ENCODE measurements at regions not wholly inside any gene's neighbourhood (a gene's known extent, or its start where the extent isn't known, plus 50 kb on each side); places are given as distances from the start of the nearest gene placed in this dataset.

- TF ChIP-seq, protein P1, sequence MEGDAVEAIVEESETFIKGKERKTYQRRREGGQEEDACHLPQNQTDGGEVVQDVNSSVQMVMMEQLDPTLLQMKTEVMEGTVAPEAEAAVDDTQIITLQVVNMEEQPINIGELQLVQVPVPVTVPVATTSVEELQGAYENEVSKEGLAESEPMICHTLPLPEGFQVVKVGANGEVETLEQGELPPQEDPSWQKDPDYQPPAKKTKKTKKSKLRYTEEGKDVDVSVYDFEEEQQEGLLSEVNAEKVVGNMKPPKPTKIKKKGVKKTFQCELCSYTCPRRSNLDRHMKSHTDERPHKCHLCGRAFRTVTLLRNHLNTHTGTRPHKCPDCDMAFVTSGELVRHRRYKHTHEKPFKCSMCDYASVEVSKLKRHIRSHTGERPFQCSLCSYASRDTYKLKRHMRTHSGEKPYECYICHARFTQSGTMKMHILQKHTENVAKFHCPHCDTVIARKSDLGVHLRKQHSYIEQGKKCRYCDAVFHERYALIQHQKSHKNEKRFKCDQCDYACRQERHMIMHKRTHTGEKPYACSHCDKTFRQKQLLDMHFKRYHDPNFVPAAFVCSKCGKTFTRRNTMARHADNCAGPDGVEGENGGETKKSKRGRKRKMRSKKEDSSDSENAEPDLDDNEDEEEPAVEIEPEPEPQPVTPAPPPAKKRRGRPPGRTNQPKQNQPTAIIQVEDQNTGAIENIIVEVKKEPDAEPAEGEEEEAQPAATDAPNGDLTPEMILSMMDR (conservative IDR thresholded peaks at IDR 0.05): no peak
- no peak for DNase-seq
Observed at GRCh38 chr6:2481307-2481706, 235.9 kb upstream of the GMDS start.

GRCh38 chr6:2480267-2480966 lies 235.0 kb upstream of the GMDS start:
- H3K36me3 ChIP-seq (ENCODE audit: control insufficient read depth, insufficient read depth, low read length): no peaks in the 10 kb centered on the region

More at GRCh38 chr6:2481307-2481706, 235.9 kb upstream of the GMDS start:
- H3K9ac ChIP-seq (ENCODE audit: extremely low read depth, low read length, poor library complexity, severe bottlenecking): no peak overlapping the region
- H3K27me3 ChIP-seq (ENCODE audit: control insufficient read depth, insufficient read depth, low read length, poor library complexity, severe bottlenecking): no peaks in the 10 kb centered on the region
- Mint-ChIP-seq H3K4me3 (no peak overlapping the region), H3K27ac (no peak overlapping the region), H3K4me1 (no peaks in the 10 kb centered on the region), H3K36me3 (ENCODE audit: low read depth) (no peaks in the 10 kb centered on the region), H3K9me3 (peaks cover 20% of the 10 kb centered on the region), H3K27me3 (ENCODE audit: insufficient read depth) (no peaks in the 10 kb centered on the region)
- H3K4me3 ChIP-seq (ENCODE audit: low read length): no peak overlapping the region
- WGBS, 2 experiments (ENCODE audit: insufficient coverage in 1 of 2, insufficient read length in 1 of 2): 85 to 94% methylated on average over 3 to 4 of the region's 4 CpGs
- H3K36me3 ChIP-seq (ENCODE audit: control insufficient read depth, insufficient read depth, low read length): no peaks in the 10 kb centered on the region
- H3K9me3 ChIP-seq (ENCODE audit: control insufficient read depth, low read length): no peaks in the 10 kb centered on the region
- H3K4me1 ChIP-seq (ENCODE audit: control insufficient read depth, insufficient read depth, low read length): no peaks in the 10 kb centered on the region
- H3K27ac ChIP-seq (ENCODE audit: low read depth, low read length): no peak overlapping the region

GRCh38 chr6:2478200-2478599 lies 232.8 kb upstream of the GMDS start:
- 85 to 100% methylated on average over 3 to 9 of the region's 9 CpGs for WGBS, 2 experiments (ENCODE audit: insufficient coverage in 1 of 2, insufficient read length in 1 of 2)
- Histone ChIP-seq H3K4me3 (ENCODE audit: low read length) (no peak overlapping the region), H3K4me1 (ENCODE audit: control insufficient read depth, insufficient read depth, low read length) (no peaks in the 10 kb centered on the region), H3K9me3 (ENCODE audit: control insufficient read depth, low read length) (no peaks in the 10 kb centered on the region), H3K27me3 (ENCODE audit: control insufficient read depth, insufficient read depth, low read length, poor library complexity, severe bottlenecking) (no peaks in the 10 kb centered on the region), H3K36me3 (ENCODE audit: control insufficient read depth, insufficient read depth, low read length) (no peaks in the 10 kb centered on the region), H3K9ac (ENCODE audit: extremely low read depth, low read length, poor library complexity, severe bottlenecking) (no peak overlapping the region), H3K27ac (ENCODE audit: low read depth, low read length) (no peak overlapping the region)
- TF ChIP-seq, protein P1 (conservative IDR thresholded peaks at IDR 0.05): no peak
- DNase-seq: no peak
- no peaks in the 10 kb centered on the region for H3K4me1 Mint-ChIP-seq
- no peaks in the 10 kb centered on the region for H3K36me3 Mint-ChIP-seq (ENCODE audit: low read depth)
- H3K9me3 Mint-ChIP-seq: peaks cover 9% of the 10 kb centered on the region
- no peak overlapping the region for H3K4me3 Mint-ChIP-seq
- H3K27me3 Mint-ChIP-seq (ENCODE audit: insufficient read depth): no peaks in the 10 kb centered on the region
- no peak overlapping the region for H3K27ac Mint-ChIP-seq

More at GRCh38 chr6:2480267-2480966, 235.0 kb upstream of the GMDS start:
- Mint-ChIP-seq H3K27me3 (ENCODE audit: insufficient read depth) (no peaks in the 10 kb centered on the region), H3K4me3 (no peak overlapping the region), H3K36me3 (ENCODE audit: low read depth) (no peaks in the 10 kb centered on the region), H3K4me1 (no peaks in the 10 kb centered on the region), H3K27ac (no peak overlapping the region), H3K9me3 (peaks cover 20% of the 10 kb centered on the region)
- H3K27ac ChIP-seq (ENCODE audit: low read depth, low read length): no peak overlapping the region
- WGBS, 2 experiments (ENCODE audit: insufficient coverage in 1 of 2, insufficient read length in 1 of 2): 89 to 97% methylated on average over 9 to 10 of the region's 10 CpGs
- no peaks in the 10 kb centered on the region for H3K9me3 ChIP-seq (ENCODE audit: control insufficient read depth, low read length)
- no peak overlapping the region for H3K4me3 ChIP-seq (ENCODE audit: low read length)
- DNase-seq: no peak
- H3K27me3 ChIP-seq (ENCODE audit: control insufficient read depth, insufficient read depth, low read length, poor library complexity, severe bottlenecking): no peaks in the 10 kb centered on the region
- no peak overlapping the region for H3K9ac ChIP-seq (ENCODE audit: extremely low read depth, low read length, poor library complexity, severe bottlenecking)
- no peaks in the 10 kb centered on the region for H3K4me1 ChIP-seq (ENCODE audit: control insufficient read depth, insufficient read depth, low read length)
- TF ChIP-seq, protein P1 (conservative IDR thresholded peaks at IDR 0.05): no peak

All from endodermal cell (in vitro differentiated cells).